IPS-18c (cell line): ENCODE measurements at regions not wholly inside any gene's neighbourhood (a gene's known extent, or its start where the extent isn't known, plus 50 kb on each side); places are given as distances from the start of the nearest gene placed in this dataset.

Source experiments
- H3K4me3 ChIP-seq: 2 replicates; pipeline ENCODE4 v1.7.0; 2013; ENCODE audit warnings: low read depth, mild to moderate bottlenecking, low read length, moderate library complexity; ENCODE audit not compliant: insufficient read depth
- H3K9me3 ChIP-seq: one replicate; pipeline ENCODE4 v1.6.1; 2013; ENCODE audit warnings: mild to moderate bottlenecking, low read length, moderate library complexity; ENCODE audit not compliant: control insufficient read depth, insufficient read depth

- Histone ChIP-seq H3K4me3 (no peak overlapping the region), H3K9me3 (no peaks in the 10 kb centered on the region)
Measured at GRCh38 chr4:173797296-173797695, 267.3 kb upstream of the HAND2 start.

- peaks cover 2% of the 10 kb centered on the region for H3K9me3 ChIP-seq
- H3K4me3 ChIP-seq = no peak overlapping the region
Measured at GRCh38 chr4:173794662-173795061, 264.6 kb upstream of the HAND2 start.

- Histone ChIP-seq H3K4me3 (no peak overlapping the region), H3K9me3 (peaks cover 2% of the 10 kb centered on the region)
Measured at GRCh38 chr4:173793937-173794510, 264.0 kb upstream of the HAND2 start.

GRCh38 chr4:173782660-173783059 is 252.6 kb upstream of the HAND2 start:
- Histone ChIP-seq H3K9me3 (peaks cover 2% of the 10 kb centered on the region), H3K4me3 (no peak overlapping the region)

GRCh38 chr4:173777921-173778320 is 247.9 kb upstream of the HAND2 start:
- Histone ChIP-seq H3K4me3 (no peak overlapping the region), H3K9me3 (peaks cover 5% of the 10 kb centered on the region)

- H3K9me3 ChIP-seq = peaks cover 5% of the 10 kb centered on the region
- no peak overlapping the region for H3K4me3 ChIP-seq
Measured at GRCh38 chr4:173777421-173777820, 247.4 kb upstream of the HAND2 start.

GRCh38 chr4:173769568-173769967 is 239.5 kb upstream of the HAND2 start:
- Histone ChIP-seq H3K9me3 (peaks cover 3% of the 10 kb centered on the region), H3K4me3 (no peak overlapping the region)

- Histone ChIP-seq H3K4me3 (no peak overlapping the region), H3K9me3 (no peaks in the 10 kb centered on the region)
Measured at GRCh38 chr4:173767650-173768049, 237.6 kb upstream of the HAND2 start.

GRCh38 chr4:173766171-173766600 is 236.2 kb upstream of the HAND2 start:
- Histone ChIP-seq H3K4me3 (no peak overlapping the region), H3K9me3 (no peaks in the 10 kb centered on the region)

GRCh38 chr4:173765751-173766150 is 235.7 kb upstream of the HAND2 start:
- no peaks in the 10 kb centered on the region for H3K9me3 ChIP-seq
- no peak overlapping the region for H3K4me3 ChIP-seq

GRCh38 chr4:173763389-173763788 is 233.4 kb upstream of the HAND2 start:
- Histone ChIP-seq H3K9me3 (no peaks in the 10 kb centered on the region), H3K4me3 (no peak overlapping the region)

GRCh38 chr4:173761938-173762337 is 231.9 kb upstream of the HAND2 start:
- no peaks in the 10 kb centered on the region for H3K9me3 ChIP-seq
- H3K4me3 ChIP-seq = no peak overlapping the region

GRCh38 chr4:173761236-173761635 is 231.2 kb upstream of the HAND2 start:
- Histone ChIP-seq H3K4me3 (no peak overlapping the region), H3K9me3 (no peaks in the 10 kb centered on the region)

GRCh38 chr4:173758132-173758531 is 228.1 kb upstream of the HAND2 start:
- Histone ChIP-seq H3K9me3 (no peaks in the 10 kb centered on the region), H3K4me3 (no peak overlapping the region)

GRCh38 chr4:173753408-173753807 is 223.4 kb upstream of the HAND2 start:
- no peak overlapping the region for H3K4me3 ChIP-seq
- H3K9me3 ChIP-seq = no peaks in the 10 kb centered on the region

GRCh38 chr4:173752610-173753230 is 222.7 kb upstream of the HAND2 start:
- no peaks in the 10 kb centered on the region for H3K9me3 ChIP-seq
- H3K4me3 ChIP-seq = no peak overlapping the region

- H3K4me3 ChIP-seq = no peak overlapping the region
- H3K9me3 ChIP-seq = no peaks in the 10 kb centered on the region
Measured at GRCh38 chr4:173748353-173748752, 218.3 kb upstream of the HAND2 start.

GRCh38 chr4:173747537-173748257 is 217.7 kb upstream of the HAND2 start:
- no peak overlapping the region for H3K4me3 ChIP-seq
- H3K9me3 ChIP-seq = no peaks in the 10 kb centered on the region
